ENCODE measurements at regions not wholly inside any gene's neighbourhood (a gene's known extent, or its start where the extent isn't known, plus 50 kb on each side); places are given as distances from the start of the nearest gene placed in this dataset.
A peak's percentile ranks its signal among the peaks of the same experiment; 100 is the strongest.

DNA sequence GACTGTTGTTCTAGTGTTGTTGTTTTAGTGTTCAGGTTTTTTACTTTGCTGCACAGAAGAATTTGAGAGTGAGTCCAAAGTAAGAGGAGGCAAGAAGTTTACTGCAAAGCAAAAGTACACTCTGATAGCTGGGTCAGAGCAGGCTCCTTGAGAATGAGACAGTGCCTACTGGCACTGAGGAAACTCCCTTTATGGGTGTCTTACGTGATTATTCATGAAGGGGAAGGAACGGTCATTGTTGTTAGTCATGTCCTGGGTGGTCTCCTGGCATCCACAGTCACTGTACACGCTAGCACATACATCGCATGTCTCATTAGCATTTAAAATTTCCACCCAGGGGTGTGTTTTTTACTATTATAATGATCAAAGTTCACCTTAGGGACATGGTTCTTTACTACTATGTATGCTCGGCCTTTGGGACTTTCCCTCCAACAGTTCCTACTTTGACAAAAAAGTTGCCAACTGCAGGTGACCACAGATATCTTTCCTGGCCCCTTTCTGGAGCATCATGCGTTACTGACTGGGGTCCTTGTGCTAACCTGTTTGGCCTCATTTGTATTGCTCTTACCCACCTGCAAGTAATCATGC, 688.9 kb upstream of the AMOT start:
- BruUV-seq (replicated peaks): no TSS peak
- intact Hi-C loops (cut with micrococcal nuclease; ENCODE audit: unreplicated experiment): no loop called here
- Histone ChIP-seq H3K4me2 (ENCODE audit: low read length) (no peak overlapping the region), H3K9me3 (ENCODE audit: low read length) (no peaks in the 10 kb centered on the region), H2AFZ (ENCODE audit: low read length) (no peak overlapping the region), H3K4me3 (ENCODE audit: low read depth, low read length, poor library complexity, severe bottlenecking) (no peak overlapping the region), H3K79me2 (ENCODE audit: insufficient read depth, low read depth, low read length) (no peaks in the 10 kb centered on the region), H4K20me1 (ENCODE audit: insufficient read depth, low read length) (no peaks in the 10 kb centered on the region), H3K27ac (ENCODE audit: low read depth, low read length, poor library complexity, severe bottlenecking) (no peak overlapping the region), H3K4me1 (ENCODE audit: insufficient read depth, low read length, poor library complexity, severe bottlenecking) (no peaks in the 10 kb centered on the region), H3K36me3 (ENCODE audit: insufficient read depth, low read length) (no peaks in the 10 kb centered on the region), H3K9me2 (ENCODE audit: insufficient read depth, low read length) (no peaks in the 10 kb centered on the region)
- ChIA-PET POLR2A (no interaction called here), CTCF (ENCODE audit: unreplicated experiment) (no interaction called here)
- no peak for DNase-seq (ENCODE audit: low spot score)
- TF ChIP-seq, protein P1, sequence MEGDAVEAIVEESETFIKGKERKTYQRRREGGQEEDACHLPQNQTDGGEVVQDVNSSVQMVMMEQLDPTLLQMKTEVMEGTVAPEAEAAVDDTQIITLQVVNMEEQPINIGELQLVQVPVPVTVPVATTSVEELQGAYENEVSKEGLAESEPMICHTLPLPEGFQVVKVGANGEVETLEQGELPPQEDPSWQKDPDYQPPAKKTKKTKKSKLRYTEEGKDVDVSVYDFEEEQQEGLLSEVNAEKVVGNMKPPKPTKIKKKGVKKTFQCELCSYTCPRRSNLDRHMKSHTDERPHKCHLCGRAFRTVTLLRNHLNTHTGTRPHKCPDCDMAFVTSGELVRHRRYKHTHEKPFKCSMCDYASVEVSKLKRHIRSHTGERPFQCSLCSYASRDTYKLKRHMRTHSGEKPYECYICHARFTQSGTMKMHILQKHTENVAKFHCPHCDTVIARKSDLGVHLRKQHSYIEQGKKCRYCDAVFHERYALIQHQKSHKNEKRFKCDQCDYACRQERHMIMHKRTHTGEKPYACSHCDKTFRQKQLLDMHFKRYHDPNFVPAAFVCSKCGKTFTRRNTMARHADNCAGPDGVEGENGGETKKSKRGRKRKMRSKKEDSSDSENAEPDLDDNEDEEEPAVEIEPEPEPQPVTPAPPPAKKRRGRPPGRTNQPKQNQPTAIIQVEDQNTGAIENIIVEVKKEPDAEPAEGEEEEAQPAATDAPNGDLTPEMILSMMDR (conservative IDR thresholded peaks at IDR 0.05; ENCODE audit: low read length): no peak

DNA sequence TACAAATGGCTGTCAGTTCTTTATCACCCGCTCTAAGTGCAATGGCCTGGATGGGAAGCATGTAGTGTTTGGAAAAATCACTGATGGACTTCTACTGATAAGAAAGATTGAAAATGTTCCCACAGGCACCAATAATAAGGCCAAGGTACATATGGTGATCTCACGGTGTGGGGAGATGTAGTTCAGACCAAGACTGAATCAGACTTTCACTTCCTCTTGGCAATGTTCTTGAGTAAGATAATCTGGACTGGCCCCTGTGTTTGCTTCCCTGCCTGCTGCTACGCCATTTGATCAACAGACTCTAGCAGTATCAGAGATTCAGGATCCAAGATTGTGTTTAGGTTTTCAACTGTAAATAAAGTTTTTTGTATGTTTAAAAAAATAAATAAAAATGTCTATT, 682.2 kb upstream of the AMOT start:
- Histone ChIP-seq H3K27ac (ENCODE audit: low read depth, low read length, poor library complexity, severe bottlenecking) (no peak overlapping the region), H3K4me1 (ENCODE audit: insufficient read depth, low read length, poor library complexity, severe bottlenecking) (no peaks in the 10 kb centered on the region), H3K36me3 (ENCODE audit: insufficient read depth, low read length) (no peaks in the 10 kb centered on the region), H3K4me3 (ENCODE audit: low read depth, low read length, poor library complexity, severe bottlenecking) (no peak overlapping the region), H4K20me1 (ENCODE audit: insufficient read depth, low read length) (no peaks in the 10 kb centered on the region), H3K9me2 (ENCODE audit: insufficient read depth, low read length) (no peaks in the 10 kb centered on the region), H2AFZ (ENCODE audit: low read length) (no peak overlapping the region), H3K79me2 (ENCODE audit: insufficient read depth, low read depth, low read length) (no peaks in the 10 kb centered on the region), H3K9me3 (ENCODE audit: low read length) (no peaks in the 10 kb centered on the region), H3K4me2 (ENCODE audit: low read length) (no peak overlapping the region)
- peak; percentile 0 for DNase-seq (ENCODE audit: low spot score)
- no TSS peak for BruUV-seq (replicated peaks)
- TF ChIP-seq EZH2phosphoT487 (IDR thresholded peaks at IDR 0.05; ENCODE audit: borderline replicate concordance, low read depth, low read length): no peak
- TF ChIP-seq, protein P1 (conservative IDR thresholded peaks at IDR 0.05; ENCODE audit: low read length): no peak
- POLR2A ChIA-PET: no interaction called here
- intact Hi-C loops (cut with micrococcal nuclease; ENCODE audit: unreplicated experiment): no loop called here
- CTCF ChIA-PET (ENCODE audit: unreplicated experiment): no interaction called here

DNA sequence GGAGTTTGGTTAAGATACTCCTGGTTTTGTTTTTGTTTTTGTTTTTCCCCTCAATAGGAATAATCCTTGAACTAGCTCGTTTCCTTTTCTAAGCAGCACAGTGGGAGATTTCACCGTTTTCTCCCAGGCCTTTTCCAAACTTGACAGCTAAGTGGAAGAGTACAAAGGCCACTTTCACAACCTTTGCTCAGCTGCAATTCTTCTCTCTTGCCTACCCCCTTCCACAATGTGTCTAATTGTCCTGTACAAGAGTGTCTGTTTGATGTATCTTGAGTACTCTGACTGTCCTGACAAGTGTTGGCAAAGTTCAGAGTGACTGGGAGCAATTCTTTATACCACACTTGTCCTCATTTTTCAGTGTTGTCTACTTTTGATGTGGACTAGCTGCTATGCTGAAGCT, 674.3 kb upstream of the AMOT start:
- CTCF ChIA-PET (ENCODE audit: unreplicated experiment): no interaction called here
- Histone ChIP-seq H3K79me2 (ENCODE audit: insufficient read depth, low read depth, low read length) (no peaks in the 10 kb centered on the region), H4K20me1 (ENCODE audit: insufficient read depth, low read length) (no peaks in the 10 kb centered on the region), H3K27ac (ENCODE audit: low read depth, low read length, poor library complexity, severe bottlenecking) (no peak overlapping the region), H3K4me2 (ENCODE audit: low read length) (no peak overlapping the region), H3K36me3 (ENCODE audit: insufficient read depth, low read length) (no peaks in the 10 kb centered on the region), H3K9me2 (ENCODE audit: insufficient read depth, low read length) (no peaks in the 10 kb centered on the region), H2AFZ (ENCODE audit: low read length) (no peak overlapping the region), H3K4me1 (ENCODE audit: insufficient read depth, low read length, poor library complexity, severe bottlenecking) (no peaks in the 10 kb centered on the region), H3K4me3 (ENCODE audit: low read depth, low read length, poor library complexity, severe bottlenecking) (no peak overlapping the region), H3K9me3 (ENCODE audit: low read length) (no peaks in the 10 kb centered on the region)
- intact Hi-C loops (cut with micrococcal nuclease; ENCODE audit: unreplicated experiment): no loop called here
- TF ChIP-seq, protein P1 (conservative IDR thresholded peaks at IDR 0.05; ENCODE audit: low read length): no peak
- DNase-seq (ENCODE audit: low spot score): no peak
- BruUV-seq (replicated peaks): no TSS peak
- POLR2A ChIA-PET: no interaction called here

All from OCI-LY7 (cell line).